ENCODE measurements at regions not wholly inside any gene's neighbourhood (a gene's known extent, or its start where the extent isn't known, plus 50 kb on each side); places are given as distances from the start of the nearest gene placed in this dataset.

DNA sequence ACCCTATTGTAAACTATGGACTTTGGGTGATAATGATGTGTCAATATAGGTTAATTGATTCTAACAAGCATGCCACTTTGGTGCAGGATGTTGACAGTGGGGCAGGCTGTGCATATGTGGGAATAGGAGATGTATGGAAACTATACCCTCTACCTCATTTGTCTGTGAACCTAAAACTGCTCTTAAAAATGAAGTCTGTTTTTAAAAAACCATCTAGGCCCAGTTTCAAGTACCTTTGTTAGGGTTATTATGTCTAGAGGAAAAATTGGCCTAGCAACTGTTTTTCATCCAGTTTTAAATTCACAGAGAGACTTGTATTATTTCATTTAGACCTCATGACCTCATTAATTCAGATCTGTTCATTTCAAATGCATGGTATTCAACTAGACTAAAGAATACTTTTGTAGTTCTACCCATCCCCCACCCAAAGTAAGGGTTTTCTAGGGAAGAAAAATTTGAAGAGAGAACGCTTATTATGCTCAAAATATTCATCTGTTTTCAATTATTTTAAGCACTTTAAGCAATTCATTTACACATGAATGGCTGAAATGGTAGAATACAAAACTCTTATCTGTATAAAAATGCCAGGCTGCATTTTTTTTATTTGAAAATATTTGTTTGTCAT is 1781.9 kb upstream of the MIR17HG start:
- no peaks in the 10 kb centered on the region for H3K4me1 ChIP-seq (ENCODE audit: low read depth)
- no peak for TF ChIP-seq CTCF (IDR thresholded peaks at IDR 0.05)
- no peaks in the 10 kb centered on the region for H3K36me3 ChIP-seq (ENCODE audit: low read depth)
- ATAC-seq (no peak), DNase-seq (no peak)
- intact Hi-C loops (cut with DNase I, micrococcal nuclease), result no loop called here
- H3K4me3 ChIP-seq, result no peak overlapping the region
- H3K9me3 ChIP-seq, result peaks cover 4% of the 10 kb centered on the region

DNA sequence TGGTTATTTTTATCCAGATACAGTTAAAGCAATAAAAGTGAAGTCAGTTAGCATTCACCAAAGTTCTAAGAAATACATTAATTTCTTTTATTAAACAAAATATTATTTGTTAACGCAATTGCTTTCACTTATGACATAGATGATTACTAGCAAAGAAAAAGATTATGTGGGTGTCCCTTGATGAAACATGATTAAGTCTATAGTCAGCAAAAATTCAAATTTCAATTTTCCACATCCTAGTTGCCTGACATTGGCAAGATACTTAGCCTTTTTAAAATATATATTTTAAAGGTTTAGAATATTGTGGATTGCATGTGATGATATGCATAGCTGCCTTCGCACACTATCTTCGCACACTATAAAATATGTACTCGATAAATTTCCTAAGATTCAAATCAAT is 1780.5 kb upstream of the MIR17HG start:
- Histone ChIP-seq H3K4me3 (no peak overlapping the region), H3K36me3 (ENCODE audit: low read depth) (no peaks in the 10 kb centered on the region), H3K9me3 (peaks cover 12% of the 10 kb centered on the region), H3K4me1 (ENCODE audit: low read depth) (no peaks in the 10 kb centered on the region)
- TF ChIP-seq CTCF (IDR thresholded peaks at IDR 0.05), result no peak
- ATAC-seq (no peak), DNase-seq (no peak)
- intact Hi-C loops (cut with DNase I, micrococcal nuclease), result no loop called here

- ATAC-seq (no peak), DNase-seq (no peak)
- Histone ChIP-seq H3K4me1 (ENCODE audit: low read depth) (no peaks in the 10 kb centered on the region), H3K4me3 (no peak overlapping the region), H3K36me3 (ENCODE audit: low read depth) (no peaks in the 10 kb centered on the region), H3K9me3 (peaks cover 16% of the 10 kb centered on the region)
- intact Hi-C loops (cut with DNase I, micrococcal nuclease), result no loop called here
- no peak for TF ChIP-seq CTCF (IDR thresholded peaks at IDR 0.05)
Measured at GRCh38 chr13:89568276-89568675, 1779.2 kb upstream of the MIR17HG start.

DNA sequence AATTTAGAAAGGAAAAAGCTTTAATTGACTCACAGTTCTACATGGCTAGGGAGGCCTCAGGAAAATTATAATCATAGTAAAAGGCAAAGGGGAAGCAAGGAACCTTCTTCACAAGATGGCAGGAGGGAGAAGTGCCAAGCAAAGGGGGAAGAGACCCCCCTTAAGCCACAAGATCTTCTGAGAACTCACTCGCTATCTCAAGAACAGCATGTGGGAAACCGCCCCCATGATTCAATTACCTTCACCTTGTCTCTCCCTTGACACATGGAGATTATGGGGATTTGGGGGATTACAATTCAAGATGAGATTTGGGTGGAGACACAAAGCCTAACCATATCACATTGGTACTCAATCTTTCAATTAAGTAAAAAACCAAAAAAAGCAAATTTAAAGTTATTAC is 1778.7 kb upstream of the MIR17HG start:
- Histone ChIP-seq H3K4me1 (ENCODE audit: low read depth) (no peaks in the 10 kb centered on the region), H3K4me3 (no peak overlapping the region), H3K36me3 (ENCODE audit: low read depth) (no peaks in the 10 kb centered on the region), H3K9me3 (peaks cover 16% of the 10 kb centered on the region)
- no peak for TF ChIP-seq CTCF (IDR thresholded peaks at IDR 0.05)
- DNase-seq (no peak), ATAC-seq (no peak)
- intact Hi-C loops (cut with DNase I, micrococcal nuclease), result no loop called here

GRCh38 chr13:89571676-89572075 is 1775.8 kb upstream of the MIR17HG start:
- no peak for ATAC-seq
- no peaks in the 10 kb centered on the region for H3K4me1 ChIP-seq (ENCODE audit: low read depth)
- no peak for DNase-seq
- no peaks in the 10 kb centered on the region for H3K36me3 ChIP-seq (ENCODE audit: low read depth)
- no peak for TF ChIP-seq CTCF (IDR thresholded peaks at IDR 0.05)
- intact Hi-C loops (cut with DNase I, micrococcal nuclease), result no loop called here
- H3K4me3 ChIP-seq, result no peak overlapping the region
- peaks cover 12% of the 10 kb centered on the region for H3K9me3 ChIP-seq

- no peaks in the 10 kb centered on the region for H3K4me1 ChIP-seq (ENCODE audit: low read depth)
- H3K36me3 ChIP-seq (ENCODE audit: low read depth), result no peaks in the 10 kb centered on the region
- no peak for DNase-seq
- H3K9me3 ChIP-seq, result peaks cover 12% of the 10 kb centered on the region
- H3K4me3 ChIP-seq, result no peak overlapping the region
- intact Hi-C loops (cut with DNase I, micrococcal nuclease), result no loop called here
- no peak for TF ChIP-seq CTCF (IDR thresholded peaks at IDR 0.05)
- ATAC-seq, result no peak
Measured at GRCh38 chr13:89574077-89574476, 1773.4 kb upstream of the MIR17HG start.
